EH (cell line): ENCODE measurements at regions not wholly inside any gene's neighbourhood (a gene's known extent, or its start where the extent isn't known, plus 50 kb on each side); places are given as distances from the start of the nearest gene placed in this dataset.

Experiments used
- DNase-seq: peaks from one replicate; pipeline ENCODE4 v3.0.0-alpha.2; 2015; ENCODE audit warnings: low read depth

DNA sequence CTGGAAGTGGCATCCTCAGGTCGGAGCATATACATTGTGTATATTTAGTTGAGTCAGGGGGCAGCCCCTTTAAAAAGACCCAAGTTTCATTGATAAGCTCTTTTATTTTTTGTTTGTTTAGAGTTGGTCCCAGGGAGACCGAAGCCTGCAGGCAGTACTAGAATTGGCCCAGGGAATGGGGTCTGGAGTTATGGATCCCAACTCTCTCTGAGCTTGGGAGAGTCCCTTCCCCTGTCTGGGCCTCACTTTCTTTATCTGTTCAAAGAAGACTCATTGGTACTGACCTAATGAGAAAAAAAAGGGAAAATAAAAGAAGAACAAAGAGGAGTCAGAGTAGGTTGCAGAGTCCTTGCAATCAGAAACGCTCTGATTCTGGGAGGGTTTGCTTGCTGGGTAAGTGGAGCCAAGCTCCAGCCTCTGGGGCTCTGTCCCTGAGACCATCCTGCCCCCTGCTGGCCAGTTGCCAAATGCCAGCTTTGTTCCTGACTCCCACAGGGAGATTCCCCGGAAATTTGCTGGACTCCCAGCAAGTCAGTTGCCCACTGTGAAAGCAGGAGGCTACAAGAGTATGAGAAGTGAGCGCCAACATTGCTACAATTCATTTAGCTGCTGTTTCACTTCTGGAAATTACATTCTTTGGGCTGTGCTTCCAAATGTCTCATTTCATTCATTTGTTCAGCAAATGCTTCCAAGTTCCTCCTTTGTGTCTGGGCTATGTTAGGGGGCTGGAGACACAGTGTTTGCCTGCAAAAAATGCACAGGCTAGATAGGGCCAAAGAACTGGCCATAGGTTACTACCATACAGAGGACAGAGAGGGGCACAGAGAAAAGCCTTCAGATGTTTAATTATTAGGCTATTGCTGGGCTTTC lies 156.2 kb downstream of the MELK start:
- DNase-seq: peak; percentile 73

GRCh38 chr9:36729906-36730305 lies 157.2 kb downstream of the MELK start:
- DNase-seq: no peak

GRCh38 chr9:36730414-36730813 lies 157.7 kb downstream of the MELK start:
- no peak for DNase-seq

DNA sequence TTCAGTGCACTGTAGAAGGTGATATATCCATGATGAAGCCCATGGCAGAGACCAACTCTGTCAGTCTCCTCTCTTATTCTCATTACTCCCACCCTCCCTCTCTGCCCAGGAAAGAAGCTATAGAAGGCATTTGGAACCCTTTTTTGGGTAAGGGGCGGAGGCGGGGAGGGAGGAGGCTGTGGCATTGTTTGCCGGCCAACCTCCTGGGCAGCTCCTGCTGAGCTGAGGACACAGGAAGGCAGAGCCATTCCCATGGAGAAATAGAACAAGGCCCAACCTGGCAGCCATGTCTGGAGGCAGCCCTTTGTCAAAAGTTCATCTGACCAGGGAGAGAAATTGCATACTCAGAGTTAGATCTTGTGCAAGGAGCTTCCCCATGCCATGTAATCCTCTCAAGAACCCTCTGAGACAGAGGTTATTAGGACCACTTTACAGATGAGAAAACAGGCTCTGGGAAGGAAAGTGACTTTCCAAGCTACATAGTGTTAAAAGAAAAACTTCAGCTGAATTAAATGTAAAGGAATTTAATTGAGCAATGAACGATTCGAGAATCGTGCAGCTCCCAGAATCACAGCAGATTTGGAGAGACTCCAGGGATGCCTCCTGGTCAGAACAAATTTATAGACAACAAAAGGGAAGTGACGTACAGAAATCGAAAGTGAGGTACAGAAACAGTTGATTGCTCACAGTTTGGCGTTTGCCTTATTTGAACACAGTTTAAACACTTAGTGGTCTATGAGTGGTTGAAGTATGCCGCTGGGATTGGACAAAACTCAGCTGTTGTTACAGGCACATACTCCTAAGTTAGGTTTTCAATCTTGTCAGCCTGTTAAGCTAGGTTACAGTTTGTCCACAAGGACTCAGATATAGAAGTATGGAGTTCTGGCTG lies 158.6 kb downstream of the MELK start:
- DNase-seq: peak; percentile 23

GRCh38 chr9:36734737-36735136 lies 162.0 kb downstream of the MELK start:
- DNase-seq: no peak

- DNase-seq: no peak
Observed at GRCh38 chr9:36736648-36737047, 164.0 kb downstream of the MELK start.

DNA sequence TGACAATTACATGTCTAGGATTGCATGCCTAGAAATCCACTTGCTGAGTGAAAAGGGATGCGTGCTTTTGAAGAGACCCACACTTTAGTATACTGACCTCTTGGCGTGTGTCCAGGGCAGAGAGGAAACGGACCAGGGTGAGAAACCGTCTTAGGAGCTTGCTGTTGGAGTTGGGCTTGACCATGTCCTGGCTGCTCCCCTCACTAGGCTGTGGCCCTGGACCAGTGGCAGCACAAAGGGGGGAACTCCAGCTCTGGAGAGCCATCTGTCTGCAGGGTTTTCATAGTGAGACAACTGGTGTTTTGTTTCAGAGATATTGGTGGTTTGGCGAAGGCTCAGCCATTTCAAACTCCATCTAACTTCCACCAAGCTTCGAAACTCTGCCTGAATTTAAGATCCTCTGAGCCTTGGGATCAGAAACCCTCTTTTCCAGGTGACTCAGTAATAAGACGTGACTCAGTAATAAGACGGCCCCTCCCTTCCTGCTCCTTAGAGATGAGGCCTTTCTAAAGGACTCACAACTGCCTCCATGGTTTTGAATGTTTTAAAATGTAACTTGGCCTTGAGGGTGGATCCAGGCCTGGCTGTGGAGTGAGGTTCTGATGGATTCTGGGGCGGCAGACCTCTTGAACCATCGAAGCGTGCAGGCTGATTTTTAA lies 165.8 kb downstream of the MELK start:
- peak; percentile 58 for DNase-seq

DNA sequence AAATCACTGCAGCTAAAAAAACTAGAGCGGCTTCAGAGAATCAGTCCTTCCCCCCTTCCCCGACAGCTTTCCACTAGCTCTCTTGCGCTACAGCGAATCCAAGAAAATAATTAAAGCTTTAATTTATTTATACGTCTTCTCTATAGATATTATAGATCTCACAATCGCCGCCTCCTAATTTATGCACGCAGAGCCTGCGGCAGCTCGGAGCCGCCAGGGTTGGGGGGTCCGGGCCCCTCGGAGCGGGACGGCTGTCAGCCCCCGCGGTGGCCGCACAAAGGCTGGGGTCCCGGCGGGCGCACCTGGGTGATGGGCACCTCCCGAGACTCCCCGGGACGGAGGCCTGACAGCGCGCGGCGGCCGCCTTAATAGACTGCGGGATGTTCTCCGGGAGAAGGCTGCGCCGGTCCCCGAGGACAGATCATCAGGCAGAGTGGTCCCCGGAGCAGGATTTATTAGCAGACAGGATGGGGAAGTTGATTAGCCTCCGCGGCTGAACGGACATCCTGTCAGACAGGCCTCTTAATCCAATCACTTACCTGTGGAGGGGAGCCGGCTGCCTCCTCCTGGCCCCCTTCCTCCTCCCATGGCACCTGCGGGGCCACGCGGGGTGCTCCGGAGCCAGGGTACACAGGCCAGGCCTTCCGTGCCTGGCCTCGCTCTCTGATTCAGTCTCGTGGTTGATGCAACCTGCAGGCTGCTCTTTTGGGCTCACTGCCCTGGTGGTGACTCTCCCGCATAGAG lies 166.8 kb downstream of the MELK start:
- DNase-seq: no peak

- no peak for DNase-seq
Observed at GRCh38 chr9:36742264-36742663, 169.6 kb downstream of the MELK start.

- peak; percentile 19 for DNase-seq
Observed at GRCh38 chr9:36744678-36745077, 172.0 kb downstream of the MELK start.

DNA sequence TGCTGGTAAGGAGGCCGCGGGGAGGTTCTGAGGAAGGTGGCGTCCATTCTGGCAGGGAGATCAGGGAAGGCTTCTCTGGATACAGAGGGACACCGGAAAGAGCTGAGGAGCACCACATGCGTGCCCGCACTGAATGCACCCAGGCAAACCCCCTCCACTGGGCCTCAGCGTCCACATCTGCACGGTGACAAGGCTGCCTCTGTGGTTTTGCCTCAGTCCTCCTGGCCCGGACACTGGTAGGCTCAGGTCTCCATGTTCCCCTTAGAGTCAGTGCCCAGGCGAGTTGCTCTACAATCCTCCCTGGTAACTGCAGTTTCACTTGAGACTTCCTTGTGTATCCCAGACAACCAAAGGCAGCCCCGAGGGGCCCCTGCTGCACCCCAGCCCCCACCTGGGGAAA lies 173.3 kb downstream of the MELK start:
- DNase-seq: no peak

DNA sequence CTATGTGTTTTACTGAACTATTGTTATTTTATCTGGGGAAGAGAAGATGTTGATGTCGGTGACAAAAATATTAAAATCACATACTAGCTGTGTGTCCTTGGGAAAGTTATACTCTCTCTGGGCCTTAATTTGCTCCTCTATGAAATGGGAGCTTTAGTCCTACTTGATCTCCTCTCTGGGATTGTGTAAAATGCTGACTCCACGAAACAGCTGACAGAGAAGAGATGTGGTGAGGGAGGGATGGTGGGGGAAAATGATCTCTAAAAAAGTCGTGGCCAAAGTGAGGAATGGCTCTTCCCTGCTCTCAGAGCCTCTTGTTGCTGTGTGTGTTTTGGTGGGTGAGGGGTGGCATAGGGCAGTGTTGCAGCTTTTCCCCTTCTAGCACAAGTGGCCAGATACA lies 173.7 kb downstream of the MELK start:
- no peak for DNase-seq

DNA sequence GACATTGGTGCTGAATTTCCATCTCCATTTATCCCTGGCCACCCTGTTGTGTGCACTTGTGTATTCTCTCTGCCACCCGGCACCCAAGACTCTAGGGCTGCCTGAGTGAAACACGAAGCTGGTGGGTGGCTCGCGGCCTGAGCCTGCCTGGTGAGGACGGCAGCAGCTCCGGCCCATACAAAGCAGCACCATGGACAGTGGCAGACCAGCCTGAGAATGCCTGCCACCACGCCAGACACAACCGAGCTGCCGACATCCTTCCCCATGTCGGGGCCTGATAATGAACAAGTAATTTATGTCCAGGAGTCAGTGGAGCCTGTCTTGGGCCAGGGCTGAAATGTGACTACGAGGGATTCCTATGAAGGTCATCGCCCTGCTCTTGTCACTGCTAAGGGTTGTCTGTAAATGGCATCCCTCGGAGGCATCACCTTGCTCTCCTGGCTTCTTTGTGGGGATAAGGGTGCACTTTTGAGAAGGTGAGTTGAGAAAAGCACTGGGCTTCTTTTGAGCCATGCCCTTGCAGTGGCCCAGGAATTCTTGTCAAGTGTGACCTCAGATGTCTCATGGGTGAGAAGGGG lies 175.7 kb downstream of the MELK start:
- DNase-seq: peak; percentile 65

- no peak for DNase-seq
Observed at GRCh38 chr9:36749461-36749860, 176.8 kb downstream of the MELK start.

GRCh38 chr9:36750630-36751029 lies 177.9 kb downstream of the MELK start:
- no peak for DNase-seq

GRCh38 chr9:36755019-36755418 lies 182.3 kb downstream of the MELK start:
- DNase-seq: no peak

DNA sequence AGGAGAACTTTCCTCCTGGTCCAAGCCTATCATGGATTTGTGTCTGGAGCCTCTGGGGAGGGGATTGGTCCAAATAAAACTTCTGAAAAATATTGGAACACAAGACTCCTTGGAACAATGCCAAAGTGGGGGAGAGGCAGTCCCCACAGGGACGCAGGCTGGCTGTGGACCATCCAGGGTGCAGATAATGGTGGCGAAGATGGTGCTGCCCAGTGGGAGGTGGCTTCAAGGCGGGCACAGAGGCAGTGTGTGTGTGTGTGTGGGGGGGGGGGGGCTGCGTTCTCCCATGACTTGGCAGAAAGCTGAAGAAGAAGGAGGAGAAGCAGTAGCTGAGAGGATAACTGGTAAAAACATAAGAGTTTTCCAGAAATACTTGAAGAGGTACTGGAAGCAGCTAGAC lies 186.4 kb downstream of the MELK start:
- no peak for DNase-seq

DNA sequence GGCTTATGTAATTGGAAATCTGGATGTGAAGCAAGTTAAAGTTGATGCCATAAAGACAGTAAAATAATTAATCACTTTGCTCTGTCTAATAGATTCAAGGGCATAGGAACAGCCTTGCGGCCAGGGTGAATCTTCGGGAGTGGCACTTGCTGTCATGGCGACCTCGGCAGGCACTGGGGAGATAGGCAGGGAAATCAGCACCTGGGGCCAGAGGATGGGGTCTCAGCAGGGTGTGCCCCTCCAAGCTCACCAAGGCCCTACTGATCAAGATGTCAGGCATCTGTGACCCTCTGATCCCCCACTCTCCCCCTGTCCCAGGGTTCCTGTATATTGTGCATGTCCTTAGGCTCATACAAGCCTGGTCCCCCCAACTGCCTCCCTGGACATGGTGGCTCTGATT lies 187.3 kb downstream of the MELK start:
- DNase-seq: no peak

- no peak for DNase-seq
Observed at GRCh38 chr9:36760667-36761420, 188.1 kb downstream of the MELK start.

GRCh38 chr9:36762958-36763357 lies 190.3 kb downstream of the MELK start:
- no peak for DNase-seq

- no peak for DNase-seq
Observed at GRCh38 chr9:36763778-36764177, 191.1 kb downstream of the MELK start.
